HepG2 (cell line): ENCODE measurements at regions not wholly inside any gene's neighbourhood (a gene's known extent, or its start where the extent isn't known, plus 50 kb on each side); places are given as distances from the start of the nearest gene placed in this dataset.

ENCODE experiments used
- ATAC-seq: fragments of 200-7000 bp; cut with Tn5 transposase; 3 replicates; pipeline ENCODE4 v1.9.1; 2020; ENCODE audit warnings: mild to moderate bottlenecking, moderate library complexity
- BruUV-seq: library from RNA; stranded (reverse); fragments of 400-500 nt; replicated peaks from 2 replicates; lab custom pipeline; 2021; lab: Mats Ljungman, UMichigan
- CTCF ChIA-PET: fragments of 300-600 bp; formaldehyde crosslinking; extraction: SDS; loops from one replicate; lab custom pipeline; 2021; ENCODE audit warnings: low total read pairs, inconsistent platforms, low intra/inter-chr PET ratio; lab: Yijun Ruan, JAX
- POLR2A ChIA-PET: fragments of 350-600 bp; sonication (Branson Sonifier 250); formaldehyde crosslinking; loops from one replicate; lab custom pipeline; 2020; ENCODE audit warnings: antibody characterized with exemption, inconsistent platforms; lab: Yijun Ruan, JAX
- DNase-seq: peaks from one replicate; pipeline ENCODE4 v3.0.0-alpha.2; 2015; ENCODE audit warnings: low spot score
- FAIRE-seq: peaks from 3 replicates; lab custom pipeline; 2011; peaks lifted over from hg19 to GRCh38; lab: Jason Lieb, UNC
- H2AFZ ChIP-seq: one replicate; pipeline ENCODE4 v1.6.1; 2011; ENCODE audit warnings: low read length, inconsistent platforms
- H3K27ac ChIP-seq: fragments of 300-600 bp; 3 replicates; pipeline ENCODE4 v1.8.0; 2011; ENCODE audit warnings: mixed run types, mild to moderate bottlenecking, mixed read lengths, low read length, inconsistent platforms; ENCODE audit not compliant: insufficient read depth; ENCODE audit errors: extremely low read length
- H3K27me3 ChIP-seq, 2 experiments: fragments of 200-600 bp in 1 of 2; 2 replicates in 1 of 2; 3 replicates in 1 of 2; pipeline versions ENCODE4 v1.6.0 to v1.8.0; 2011; ENCODE audit warnings: low read length in 2 of 2, mild to moderate bottlenecking in 2 of 2, moderate library complexity in 2 of 2, inconsistent platforms in 1 of 2; ENCODE audit not compliant: insufficient read depth in 2 of 2, control insufficient read depth in 1 of 2
- H3K36me3 ChIP-seq, 2 experiments: fragments of 200-600 bp in 1 of 2; replicated peaks in 1 of 2; 2 replicates in 1 of 2; 3 replicates in 1 of 2; pipeline versions ENCODE4 v1.5.1 to v1.8.0; 2011; ENCODE audit warnings: low read length in 2 of 2, inconsistent platforms in 1 of 2; ENCODE audit not compliant: insufficient read depth in 2 of 2, control insufficient read depth in 1 of 2
- H3K4me1 ChIP-seq: 2 replicates; pipeline ENCODE4 v1.5.1; 2012; ENCODE audit warnings: low read length, inconsistent platforms; ENCODE audit not compliant: insufficient read depth
- H3K4me2 ChIP-seq: 2 replicates; pipeline ENCODE4 v1.6.0; 2011; ENCODE audit warnings: low read depth, low read length, inconsistent platforms
- H3K4me3 ChIP-seq, 3 experiments: fragments of 200-600 bp in 1 of 3; sonication (generic), shearing (Covaris generic) in 1 of 3; replicated peaks in 1 of 3; 2 replicates each; pipeline ENCODE4 v1.5.1; 2011 to 2016; ENCODE audit warnings: low read length in 3 of 3, inconsistent platforms in 2 of 3, low read depth in 2 of 3, mild to moderate bottlenecking in 2 of 3, control low read depth in 1 of 3, mixed read lengths in 1 of 3; ENCODE audit not compliant: insufficient read depth in 1 of 3
- H3K79me2 ChIP-seq: one replicate; pipeline ENCODE4 v1.6.1; 2011; ENCODE audit warnings: low read length, inconsistent platforms; ENCODE audit not compliant: insufficient read depth
- H3K9ac ChIP-seq: 2 replicates; pipeline ENCODE4 v1.6.0; 2011; ENCODE audit warnings: mild to moderate bottlenecking, low read depth, low read length, inconsistent platforms; ENCODE audit not compliant: insufficient read depth
- H3K9me3 ChIP-seq: 2 replicates; pipeline ENCODE4 v1.5.1; 2012; ENCODE audit warnings: mild to moderate bottlenecking, low read length
- H4K20me1 ChIP-seq: 2 replicates; pipeline ENCODE4 v1.6.0; 2011; ENCODE audit warnings: inconsistent platforms, mild to moderate bottlenecking, low read length, moderate library complexity; ENCODE audit not compliant: insufficient read depth
- CBFB ChIP-seq: sonication (generic); formaldehyde crosslinking; IDR thresholded peaks from 2 replicates; pipeline ENCODE4 v1.4.0; 2020; ENCODE audit warnings: missing genetic modification reagents
- DNMT3B ChIP-seq: conservative IDR thresholded peaks from 2 replicates; pipeline ENCODE4 v1.6.1; 2016; ENCODE audit warnings: missing biosample characterization, control low read depth
- HMG20B ChIP-seq: conservative IDR thresholded peaks from 2 replicates; pipeline ENCODE4 v1.6.1; 2016; ENCODE audit warnings: missing genetic modification reagents, missing compliant biosample characterization
- KLF9 ChIP-seq: IDR thresholded peaks from 2 replicates; pipeline ENCODE4 v1.6.1; 2016; ENCODE audit warnings: low read depth
- MIER3 ChIP-seq: IDR thresholded peaks from 2 replicates; pipeline ENCODE4 v1.6.1; 2016; ENCODE audit warnings: missing compliant biosample characterization, borderline replicate concordance
- NFIB ChIP-seq: sonication (generic); formaldehyde crosslinking; IDR thresholded peaks from 2 replicates; pipeline ENCODE4 v1.9.0; 2021; ENCODE audit warnings: missing genetic modification reagents, mild to moderate bottlenecking, borderline replicate concordance
- NONO ChIP-seq, 2 experiments: fragments of 450-650 bp in 1 of 2; sonication (generic) in 1 of 2; formaldehyde crosslinking in 1 of 2; IDR thresholded peaks in 1 of 2; conservative IDR thresholded peaks in 1 of 2; 2 replicates each; pipeline versions ENCODE4 v1.6.1 to v1.8.0; 2017 to 2022; ENCODE audit warnings: mild to moderate bottlenecking in 1 of 2, missing genetic modification reagents in 1 of 2, moderate library complexity in 1 of 2
- NR2F6 ChIP-seq, 2 experiments: IDR thresholded peaks; 2 replicates each; pipeline ENCODE4 v1.6.1; 2016; ENCODE audit warnings: antibody characterized with exemption in 1 of 2, mild to moderate bottlenecking in 1 of 2
- POLR2AphosphoS5 ChIP-seq: IDR thresholded peaks from 2 replicates; pipeline ENCODE4 v1.6.1; 2012; ENCODE audit warnings: low read depth, low read length
- TBL1XR1 ChIP-seq: fragments of 150-350 bp; IDR thresholded peaks from 2 replicates; pipeline ENCODE4 v1.6.1; 2014; ENCODE audit warnings: borderline replicate concordance, low read length; ENCODE audit not compliant: partially characterized antibody
- TCF7 ChIP-seq: sonication (generic); IDR thresholded peaks from 2 replicates; pipeline ENCODE4 v1.6.1; 2016; ENCODE audit warnings: antibody characterized with exemption, low read depth
- YEATS2 ChIP-seq: sonication (generic); formaldehyde crosslinking; IDR thresholded peaks from 2 replicates; pipeline ENCODE4 v1.4.0; 2020; ENCODE audit warnings: missing genetic modification reagents, borderline replicate concordance
- ZNF232 ChIP-seq: sonication (generic); formaldehyde crosslinking; IDR thresholded peaks from 2 replicates; pipeline ENCODE4 v1.4.0; 2020; ENCODE audit warnings: missing genetic modification reagents, borderline replicate concordance
- ZNF292 ChIP-seq: sonication (generic); formaldehyde crosslinking; IDR thresholded peaks from 2 replicates; pipeline ENCODE4 v1.8.1; 2022; ENCODE audit warnings: mild to moderate bottlenecking, low read depth, missing genetic modification reagents, borderline replicate concordance
- ZNF660 ChIP-seq: sonication (generic); formaldehyde crosslinking; IDR thresholded peaks from 2 replicates; pipeline ENCODE4 v1.5.1; 2020; ENCODE audit warnings: mild to moderate bottlenecking, low read depth, missing genetic modification reagents, borderline replicate concordance
- ZNF678 ChIP-seq: sonication (generic); formaldehyde crosslinking; IDR thresholded peaks from 2 replicates; pipeline ENCODE4 v1.4.0; 2020; ENCODE audit warnings: mild to moderate bottlenecking, missing genetic modification reagents
- ZNF737 ChIP-seq: sonication (generic); formaldehyde crosslinking; IDR thresholded peaks from 2 replicates; pipeline ENCODE4 v1.5.0; 2020; ENCODE audit warnings: missing genetic modification reagents, mild to moderate bottlenecking, borderline replicate concordance
- WGBS: methylation state at CpG from one replicate; pipeline ENCODE4 v1.1.6; 2017; ENCODE audit warnings: low lambda C conversion rate; 5-methylcytosine and 5-hydroxymethylcytosine counted together
- in situ Hi-C: cut with HindIII; loops from 2 replicates; pipeline ENCODE4 v1.10.0; 2017; ENCODE audit warnings: low pct_unique_long_range_greater_than_20kb; ENCODE audit not compliant: extremely low pct_ligation_motif_present
- intact Hi-C: fragments of 100-400 bp; cut with micrococcal nuclease; formaldehyde crosslinking; loops from one replicate; pipeline ENCODE4 v1.10.0; 2022; ENCODE audit not compliant: unreplicated experiment
- TF ChIP-seq, protein P1 (sequence below): sonication (generic); formaldehyde crosslinking; IDR thresholded peaks from 2 replicates; pipeline ENCODE4 v1.5.0; 2020; ENCODE audit warnings: mild to moderate bottlenecking, missing genetic modification reagents
- TF ChIP-seq, protein P2 (sequence below): sonication (generic); formaldehyde crosslinking; IDR thresholded peaks from 2 replicates; pipeline ENCODE4 v1.4.0; 2020; ENCODE audit warnings: low read depth, mild to moderate bottlenecking, missing genetic modification reagents

DNA sequence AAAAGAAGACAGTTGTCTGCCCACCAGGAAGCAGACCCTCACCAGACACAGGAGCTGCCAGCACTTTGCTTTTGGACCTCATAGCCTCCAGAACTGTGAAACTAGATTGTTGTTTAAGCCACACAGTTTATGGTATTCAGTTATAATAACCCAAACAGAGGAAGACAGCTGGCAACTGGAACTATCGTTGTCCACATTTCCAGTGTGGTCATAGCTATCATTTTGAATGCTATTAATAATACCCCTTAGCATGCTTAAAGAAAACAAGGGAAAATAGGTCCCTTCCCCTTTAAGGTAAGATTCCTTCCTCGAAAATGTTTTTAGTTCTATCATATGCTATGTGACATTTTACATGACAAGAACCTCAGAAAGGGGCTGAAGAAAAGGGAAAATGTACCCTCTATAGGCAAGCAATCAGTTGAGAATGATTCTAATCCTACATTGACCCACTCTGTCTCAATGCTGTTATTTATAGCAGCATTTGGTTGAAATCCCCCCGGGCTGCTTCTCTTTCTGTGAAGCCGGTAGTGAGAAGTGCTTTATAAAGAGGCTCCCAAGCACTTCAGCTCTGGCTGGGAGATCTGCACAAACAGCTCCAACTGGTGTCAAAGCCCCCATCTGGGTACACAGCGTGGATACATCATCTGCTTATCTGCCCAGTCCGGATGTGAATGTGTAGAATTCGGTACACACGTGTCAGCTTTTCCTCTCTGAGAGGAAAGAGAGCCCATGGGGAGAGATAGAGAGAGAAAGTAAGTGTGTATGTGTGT, 221.2 kb upstream of the FLRT2 start (continued):
- TF ChIP-seq, protein P1, sequence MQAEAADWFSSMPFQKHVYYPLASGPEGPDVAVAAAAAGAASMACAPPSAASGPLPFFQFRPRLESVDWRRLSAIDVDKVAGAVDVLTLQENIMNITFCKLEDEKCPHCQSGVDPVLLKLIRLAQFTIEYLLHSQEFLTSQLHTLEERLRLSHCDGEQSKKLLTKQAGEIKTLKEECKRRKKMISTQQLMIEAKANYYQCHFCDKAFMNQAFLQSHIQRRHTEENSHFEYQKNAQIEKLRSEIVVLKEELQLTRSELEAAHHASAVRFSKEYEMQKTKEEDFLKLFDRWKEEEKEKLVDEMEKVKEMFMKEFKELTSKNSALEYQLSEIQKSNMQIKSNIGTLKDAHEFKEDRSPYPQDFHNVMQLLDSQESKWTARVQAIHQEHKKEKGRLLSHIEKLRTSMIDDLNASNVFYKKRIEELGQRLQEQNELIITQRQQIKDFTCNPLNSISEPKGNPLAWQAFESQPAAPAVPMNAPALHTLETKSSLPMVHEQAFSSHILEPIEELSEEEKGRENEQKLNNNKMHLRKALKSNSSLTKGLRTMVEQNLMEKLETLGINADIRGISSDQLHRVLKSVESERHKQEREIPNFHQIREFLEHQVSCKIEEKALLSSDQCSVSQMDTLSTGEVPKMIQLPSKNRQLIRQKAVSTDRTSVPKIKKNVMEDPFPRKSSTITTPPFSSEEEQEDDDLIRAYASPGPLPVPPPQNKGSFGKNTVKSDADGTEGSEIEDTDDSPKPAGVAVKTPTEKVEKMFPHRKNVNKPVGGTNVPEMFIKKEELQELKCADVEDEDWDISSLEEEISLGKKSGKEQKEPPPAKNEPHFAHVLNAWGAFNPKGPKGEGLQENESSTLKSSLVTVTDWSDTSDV: no peak
- TF ChIP-seq ZNF292 (CRISPR knock-in tag): no peak
- TF ChIP-seq KLF9 (CRISPR knock-in tag): no peak
- no peak for TF ChIP-seq TCF7
- no peak for TF ChIP-seq CBFB (CRISPR knock-in tag)
- no peak for TF ChIP-seq ZNF678 (CRISPR knock-in tag)
- no peak for TF ChIP-seq ZNF660
- TF ChIP-seq POLR2AphosphoS5: no peak

DNA sequence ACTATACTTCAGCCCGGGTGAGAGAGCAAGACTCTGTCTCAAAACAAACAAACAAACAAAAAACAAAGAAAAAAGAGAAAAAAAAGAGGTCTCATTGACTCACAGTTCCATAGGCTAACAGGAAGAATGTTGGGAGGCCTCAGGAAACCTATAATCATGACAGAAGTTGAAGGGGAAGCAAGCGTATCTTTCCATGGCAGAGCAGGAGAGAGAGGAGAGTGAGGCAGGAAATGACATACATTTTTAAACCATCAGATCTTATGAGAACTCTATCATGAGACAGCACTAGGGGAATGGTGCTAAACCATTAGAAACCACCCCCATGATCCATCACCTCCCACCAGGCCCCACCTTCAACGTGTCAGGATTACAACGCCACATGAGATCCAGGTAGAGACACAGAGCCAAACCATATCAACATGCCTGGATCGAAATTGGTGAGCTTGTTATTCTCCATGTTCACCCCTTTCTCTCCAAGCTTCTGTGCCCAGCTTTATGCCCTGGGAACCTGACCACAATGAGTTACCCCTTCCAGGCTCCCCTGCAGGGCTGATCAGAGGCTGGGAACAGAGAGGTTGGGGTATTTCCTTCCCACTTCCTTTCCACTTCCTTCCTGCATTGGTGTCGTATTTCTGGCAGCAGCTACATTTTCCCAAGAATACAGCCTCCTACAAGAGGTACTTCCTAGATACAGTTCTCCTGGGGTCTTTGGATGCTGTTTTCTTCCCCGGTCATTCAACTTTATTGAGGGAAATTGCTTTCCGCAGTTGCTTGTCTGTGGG, 219.3 kb upstream of the FLRT2 start:
- Histone ChIP-seq H3K4me1 (no peaks in the 10 kb centered on the region), H3K27me3 (no peaks in the 10 kb centered on the region; a peak in 1 of 5 replicates), H3K79me2 (no peaks in the 10 kb centered on the region), H2AFZ (no peak overlapping the region), H3K27ac (no peak overlapping the region), H3K9ac (no peak overlapping the region), H3K4me2 (no peak overlapping the region), H3K9me3 (peaks cover 94% of the 10 kb centered on the region), H4K20me1 (no peaks in the 10 kb centered on the region), H3K4me3 (no peak overlapping the region), H3K36me3 (no peaks in the 10 kb centered on the region)
- FAIRE-seq (no peak), ATAC-seq (no peak), DNase-seq (no peak)
- POLR2A ChIA-PET: no interaction called here
- TF ChIP-seq YEATS2 (CRISPR knock-in tag): no peak
- TF ChIP-seq HMG20B (CRISPR knock-in tag): no peak
- TF ChIP-seq MIER3 (CRISPR knock-in tag): no peak
- no peak for TF ChIP-seq TBL1XR1
- no peak for TF ChIP-seq ZNF737 (CRISPR knock-in tag)
- TF ChIP-seq NFIB (CRISPR knock-in tag): no peak
- TF ChIP-seq, protein P2, sequence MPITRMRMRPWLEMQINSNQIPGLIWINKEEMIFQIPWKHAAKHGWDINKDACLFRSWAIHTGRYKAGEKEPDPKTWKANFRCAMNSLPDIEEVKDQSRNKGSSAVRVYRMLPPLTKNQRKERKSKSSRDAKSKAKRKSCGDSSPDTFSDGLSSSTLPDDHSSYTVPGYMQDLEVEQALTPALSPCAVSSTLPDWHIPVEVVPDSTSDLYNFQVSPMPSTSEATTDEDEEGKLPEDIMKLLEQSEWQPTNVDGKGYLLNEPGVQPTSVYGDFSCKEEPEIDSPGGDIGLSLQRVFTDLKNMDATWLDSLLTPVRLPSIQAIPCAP (CRISPR knock-in tag): no peak
- no peak for TF ChIP-seq DNMT3B (CRISPR knock-in tag)
- no peak for TF ChIP-seq NONO (IDR thresholded peaks at IDR 0.05)
- no peak for TF ChIP-seq NONO (CRISPR knock-in tag; conservative IDR thresholded peaks at IDR 0.05)
- no peak for TF ChIP-seq NR2F6 (IDR thresholded peaks at IDR 0.05)
- TF ChIP-seq NR2F6 (CRISPR knock-in tag; IDR thresholded peaks at IDR 0.05): no peak
- TF ChIP-seq ZNF232 (CRISPR knock-in tag): no peak
- intact Hi-C loops (no loop called here), in situ Hi-C loops (no loop called here)
- CTCF ChIA-PET: no interaction called here
- BruUV-seq: no TSS peak
- WGBS: 14% methylated on average over 5 of the region's 8 CpGs
